Activated naive CD8-positive, alpha-beta T cell treated with anti-CD3 and anti-CD28 coated beads, Interleukin-2, amount 10 ng/mL, durations not matched to agents 7 days and 5 days (primary cell): ENCODE measurements at regions not wholly inside any gene's neighbourhood (a gene's known extent, or its start where the extent isn't known, plus 50 kb on each side); places are given as distances from the start of the nearest gene placed in this dataset.
A peak's percentile ranks its signal among the peaks of the same experiment; 100 is the strongest.

Experiments used
- ATAC-seq: fragments of 150-1000 bp; cut with Tn5 transposase; one replicate; pipeline ENCODE4 v1.10.0; 2021; ENCODE audit warnings: low read depth, moderate library complexity
- POLR2A ChIA-PET: fragments of 350-600 bp; sonication (Branson Sonifier 250); formaldehyde crosslinking; loops from one replicate; lab custom pipeline; 2021; ENCODE audit warnings: antibody characterized with exemption; lab: Charles Lee
- DNase-seq: peaks from one replicate; pipeline ENCODE4 v3.0.0; 2021
- H3K27ac Mint-ChIP-seq: one replicate; pipeline ENCODE4 v1.8.0; 2022; ENCODE audit warnings: mild to moderate bottlenecking, mixed read lengths
- H3K27me3 Mint-ChIP-seq: one replicate; pipeline ENCODE4 v1.8.0; 2022; ENCODE audit warnings: mild to moderate bottlenecking, moderate library complexity, mixed read lengths
- H3K36me3 Mint-ChIP-seq: one replicate; pipeline ENCODE4 v1.8.0; 2021; ENCODE audit warnings: mild to moderate bottlenecking, mixed read lengths
- H3K4me1 Mint-ChIP-seq: one replicate; pipeline ENCODE4 v1.8.0; 2021; ENCODE audit warnings: mixed read lengths
- H3K4me3 Mint-ChIP-seq: one replicate; pipeline ENCODE4 v1.8.0; 2022; ENCODE audit warnings: mild to moderate bottlenecking, moderate library complexity, mixed read lengths
- H3K9me3 Mint-ChIP-seq: one replicate; pipeline ENCODE4 v1.8.0; 2021; ENCODE audit warnings: mixed read lengths

DNA sequence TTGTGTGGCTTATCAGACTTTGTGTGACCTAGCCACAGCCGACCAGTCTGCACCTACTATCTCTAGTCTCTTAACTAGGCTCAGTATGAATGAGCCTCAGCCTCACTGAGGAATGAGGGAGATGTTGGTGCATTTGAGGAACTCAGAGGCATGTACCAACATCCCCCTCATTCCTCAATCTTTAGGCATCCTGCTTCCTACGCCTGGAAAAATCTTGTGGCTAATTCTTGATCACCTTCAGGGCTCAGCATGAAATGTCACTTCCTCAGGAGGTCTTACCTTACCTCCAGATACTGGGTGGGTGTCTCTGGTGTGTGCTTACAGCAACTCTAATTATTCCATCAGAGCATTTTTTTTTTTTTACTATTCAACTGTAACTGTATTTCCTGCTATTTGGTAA, 148.8 kb upstream of the TMCC3 start:
- no peak overlapping the region for H3K27ac Mint-ChIP-seq
- peaks cover 8% of the 10 kb centered on the region for H3K4me1 Mint-ChIP-seq
- ATAC-seq (no peak), DNase-seq (no peak)
- POLR2A ChIA-PET, result no interaction called here
- H3K9me3 Mint-ChIP-seq, result no peaks in the 10 kb centered on the region
- peaks cover 5% of the 10 kb centered on the region for H3K27me3 Mint-ChIP-seq
- H3K36me3 Mint-ChIP-seq, result no peaks in the 10 kb centered on the region
- H3K4me3 Mint-ChIP-seq, result no peak overlapping the region

DNA sequence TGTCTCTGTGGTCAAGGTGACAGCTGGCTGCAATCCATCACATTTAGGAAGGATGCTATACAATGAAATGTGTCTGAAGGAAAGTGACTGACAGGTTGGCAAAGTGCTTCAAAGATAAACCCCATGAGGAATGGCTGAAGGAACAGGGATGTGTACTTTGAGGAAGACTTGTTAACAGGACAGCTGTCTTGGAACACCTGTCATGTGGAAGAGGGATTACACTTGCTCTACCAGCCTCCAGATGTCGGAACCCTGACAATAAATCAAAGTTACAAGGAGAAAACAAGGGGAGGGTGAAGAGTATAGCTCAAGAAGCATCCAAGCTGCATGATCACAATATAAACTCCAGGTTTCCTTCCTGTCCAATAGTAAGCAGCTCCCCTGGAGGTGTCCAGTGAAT, 147.8 kb upstream of the TMCC3 start:
- DNase-seq (no peak), ATAC-seq (no peak)

DNA sequence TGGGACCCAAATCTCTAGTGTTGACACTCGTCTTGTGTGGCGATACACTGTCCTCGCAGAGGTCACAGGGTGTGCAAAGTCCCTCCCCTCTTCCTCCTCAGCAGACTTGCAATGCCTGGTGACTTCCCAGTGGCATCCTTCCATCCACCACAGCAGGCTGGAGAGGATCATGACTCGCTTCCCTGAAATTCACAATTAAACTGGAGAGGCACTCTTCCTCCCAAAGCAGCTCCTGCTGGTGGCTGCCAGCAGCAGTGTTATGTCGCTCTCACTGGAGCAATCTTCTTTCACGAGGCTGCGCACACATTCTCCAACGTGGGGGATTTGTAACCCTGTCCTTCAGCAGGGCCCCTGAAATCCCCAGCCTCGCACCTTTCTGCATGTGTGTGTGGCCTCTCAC, 145.2 kb upstream of the TMCC3 start:
- H3K36me3 Mint-ChIP-seq, result no peaks in the 10 kb centered on the region
- H3K27me3 Mint-ChIP-seq, result peaks cover 5% of the 10 kb centered on the region
- ATAC-seq (no peak), DNase-seq (no peak)
- no peaks in the 10 kb centered on the region for H3K9me3 Mint-ChIP-seq
- H3K4me3 Mint-ChIP-seq, result no peak overlapping the region
- peaks cover 8% of the 10 kb centered on the region for H3K4me1 Mint-ChIP-seq
- H3K27ac Mint-ChIP-seq, result no peak overlapping the region
- POLR2A ChIA-PET, result no interaction called here

More for the DNA sequence above, 147.8 kb upstream of the TMCC3 start:
- H3K4me1 Mint-ChIP-seq, result peaks cover 8% of the 10 kb centered on the region
- no peak overlapping the region for H3K27ac Mint-ChIP-seq
- H3K4me3 Mint-ChIP-seq, result no peak overlapping the region
- POLR2A ChIA-PET, result no interaction called here
- H3K9me3 Mint-ChIP-seq, result no peaks in the 10 kb centered on the region
- no peaks in the 10 kb centered on the region for H3K36me3 Mint-ChIP-seq
- peaks cover 5% of the 10 kb centered on the region for H3K27me3 Mint-ChIP-seq

DNA sequence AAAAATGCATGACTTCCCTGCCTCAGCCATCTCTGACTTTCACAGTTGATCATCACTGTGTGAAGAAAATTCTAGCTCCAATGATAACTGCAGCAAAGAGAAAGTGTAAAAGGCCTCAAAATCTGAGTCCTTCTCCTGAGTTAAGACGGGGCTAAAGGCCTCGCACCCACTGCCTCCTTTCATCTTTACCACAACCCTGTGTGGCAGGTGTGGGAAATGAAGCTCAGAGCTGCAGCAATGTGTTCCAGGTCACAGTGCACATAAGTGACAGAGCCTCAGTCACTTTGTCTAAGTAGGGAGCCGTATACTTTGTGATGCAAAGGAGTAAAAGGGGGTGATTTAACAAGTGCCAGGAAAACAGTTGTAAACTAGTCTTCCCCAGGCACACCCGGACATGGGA, 144.7 kb upstream of the TMCC3 start:
- no peak for DNase-seq
- peaks cover 5% of the 10 kb centered on the region for H3K4me1 Mint-ChIP-seq
- POLR2A ChIA-PET, result no interaction called here
- H3K4me3 Mint-ChIP-seq, result no peak overlapping the region
- H3K27me3 Mint-ChIP-seq, result peaks cover 9% of the 10 kb centered on the region
- H3K9me3 Mint-ChIP-seq, result no peaks in the 10 kb centered on the region
- H3K36me3 Mint-ChIP-seq, result no peaks in the 10 kb centered on the region
- no peak overlapping the region for H3K27ac Mint-ChIP-seq
- ATAC-seq, result peak; percentile 45

DNA sequence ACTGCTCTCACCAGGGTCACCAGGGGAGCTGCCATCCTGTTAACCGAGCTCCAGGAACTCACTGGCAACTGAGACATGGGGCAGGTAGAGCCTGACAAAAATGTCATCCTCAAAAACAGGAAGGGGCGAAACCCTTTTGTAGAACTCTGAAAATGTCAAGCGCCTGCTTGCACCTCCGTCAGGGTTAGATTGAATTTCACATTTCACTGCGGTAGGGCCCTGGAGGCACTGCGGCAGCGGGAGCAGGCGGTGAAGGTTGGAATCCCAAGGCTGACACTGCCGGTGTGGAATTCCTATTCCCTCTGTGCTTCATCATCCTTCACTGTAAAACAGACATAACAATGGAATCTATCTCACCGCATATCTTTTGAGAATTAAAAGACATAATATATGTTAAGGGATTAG, 142.8 kb upstream of the TMCC3 start:
- ATAC-seq (no peak), DNase-seq (no peak)
- Mint-ChIP-seq H3K4me1 (peaks cover 5% of the 10 kb centered on the region), H3K9me3 (no peaks in the 10 kb centered on the region), H3K36me3 (no peaks in the 10 kb centered on the region), H3K4me3 (no peak overlapping the region), H3K27me3 (peaks cover 10% of the 10 kb centered on the region), H3K27ac (no peak overlapping the region)
- POLR2A ChIA-PET, result no interaction called here

DNA sequence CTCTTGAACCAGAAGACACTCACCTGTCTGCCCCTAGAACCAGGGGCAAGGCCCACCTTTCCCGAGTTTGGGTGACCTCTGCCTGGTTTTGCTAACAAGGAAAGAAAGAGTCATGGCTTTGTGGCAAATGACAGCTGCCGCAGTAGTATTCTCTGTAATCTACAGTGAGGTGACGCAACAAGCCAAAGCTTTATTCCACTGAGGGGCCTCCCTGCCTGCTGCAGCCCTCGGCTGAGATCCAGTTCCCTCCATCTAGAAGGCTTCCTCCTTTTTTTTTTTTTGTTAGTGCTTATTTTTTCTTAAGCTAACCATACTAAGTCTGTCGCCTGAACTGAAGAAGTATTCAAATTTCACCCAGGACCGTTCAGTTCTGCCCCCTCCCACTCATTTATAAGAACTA, 142.3 kb upstream of the TMCC3 start:
- Mint-ChIP-seq H3K36me3 (no peaks in the 10 kb centered on the region), H3K27me3 (peaks cover 10% of the 10 kb centered on the region), H3K4me3 (no peak overlapping the region), H3K4me1 (peaks cover 5% of the 10 kb centered on the region), H3K9me3 (no peaks in the 10 kb centered on the region), H3K27ac (no peak overlapping the region)
- DNase-seq, result no peak
- POLR2A ChIA-PET, result no interaction called here
- no peak for ATAC-seq

DNA sequence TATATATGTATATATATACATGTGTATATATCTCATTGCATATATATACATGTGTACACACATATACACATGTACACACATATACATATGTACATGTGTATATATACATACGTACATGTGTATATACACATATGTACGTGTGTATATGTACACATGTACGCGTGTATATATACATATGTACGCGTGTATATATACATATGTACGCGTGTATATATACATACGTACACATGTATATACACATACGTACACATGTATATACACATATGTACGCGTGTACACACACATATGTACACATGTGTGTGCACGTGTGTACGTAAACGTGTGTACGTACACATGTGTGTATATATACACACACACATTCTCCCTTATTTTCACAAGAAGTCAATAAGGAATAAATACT, 141.6 kb upstream of the TMCC3 start:
- Mint-ChIP-seq H3K4me1 (peaks cover 5% of the 10 kb centered on the region), H3K9me3 (no peaks in the 10 kb centered on the region), H3K4me3 (no peak overlapping the region), H3K27me3 (peaks cover 10% of the 10 kb centered on the region), H3K27ac (no peak overlapping the region), H3K36me3 (no peaks in the 10 kb centered on the region)
- no peak for ATAC-seq
- DNase-seq, result no peak
- POLR2A ChIA-PET, result no interaction called here

DNA sequence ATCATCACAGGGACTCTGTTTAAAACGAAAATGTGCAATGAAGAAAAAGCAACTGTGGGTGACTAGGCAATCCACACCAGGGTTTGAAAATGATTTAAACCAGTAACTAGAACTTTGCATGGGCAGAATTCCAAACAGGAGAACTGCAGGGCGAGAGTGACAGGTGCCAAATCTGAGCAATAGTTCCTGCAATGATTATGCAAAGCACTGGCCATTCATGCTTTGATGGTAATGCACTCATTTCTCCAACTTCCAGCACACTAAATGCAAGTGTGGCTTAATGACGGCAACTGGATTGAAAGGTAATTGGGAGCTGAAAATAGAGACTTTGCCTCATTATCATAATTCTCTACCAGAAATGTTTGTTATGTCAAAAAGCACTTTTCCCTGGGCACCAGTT, 140.5 kb upstream of the TMCC3 start:
- DNase-seq, result no peak
- POLR2A ChIA-PET, result no interaction called here
- no peaks in the 10 kb centered on the region for H3K9me3 Mint-ChIP-seq
- ATAC-seq, result no peak
- H3K27ac Mint-ChIP-seq, result no peak overlapping the region
- peaks cover 9% of the 10 kb centered on the region for H3K27me3 Mint-ChIP-seq
- no peaks in the 10 kb centered on the region for H3K36me3 Mint-ChIP-seq
- H3K4me1 Mint-ChIP-seq, result peaks cover 5% of the 10 kb centered on the region
- no peak overlapping the region for H3K4me3 Mint-ChIP-seq

DNA sequence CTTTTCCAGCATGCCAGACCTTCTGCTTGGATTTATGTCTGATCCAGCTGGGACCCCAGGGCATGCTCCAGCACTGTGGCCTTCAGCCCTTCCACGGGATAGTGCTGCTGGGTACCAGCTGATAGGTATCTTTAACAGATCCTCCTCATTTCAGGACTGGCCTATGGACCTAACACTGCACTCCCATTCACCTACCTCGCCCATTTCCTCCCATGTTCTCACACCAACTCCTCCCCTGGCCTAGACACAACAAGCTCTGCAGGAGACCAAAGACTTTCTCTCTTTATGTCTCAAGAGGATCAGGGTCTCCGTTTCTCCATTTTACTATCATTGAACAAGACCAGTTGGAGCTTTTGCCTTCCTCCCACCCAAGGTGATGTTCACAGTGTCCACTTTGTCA, 140.0 kb upstream of the TMCC3 start:
- POLR2A ChIA-PET, result no interaction called here
- Mint-ChIP-seq H3K4me3 (no peak overlapping the region), H3K4me1 (peaks cover 5% of the 10 kb centered on the region), H3K27ac (no peak overlapping the region), H3K27me3 (peaks cover 9% of the 10 kb centered on the region), H3K9me3 (no peaks in the 10 kb centered on the region), H3K36me3 (no peaks in the 10 kb centered on the region)
- DNase-seq, result no peak
- no peak for ATAC-seq

DNA sequence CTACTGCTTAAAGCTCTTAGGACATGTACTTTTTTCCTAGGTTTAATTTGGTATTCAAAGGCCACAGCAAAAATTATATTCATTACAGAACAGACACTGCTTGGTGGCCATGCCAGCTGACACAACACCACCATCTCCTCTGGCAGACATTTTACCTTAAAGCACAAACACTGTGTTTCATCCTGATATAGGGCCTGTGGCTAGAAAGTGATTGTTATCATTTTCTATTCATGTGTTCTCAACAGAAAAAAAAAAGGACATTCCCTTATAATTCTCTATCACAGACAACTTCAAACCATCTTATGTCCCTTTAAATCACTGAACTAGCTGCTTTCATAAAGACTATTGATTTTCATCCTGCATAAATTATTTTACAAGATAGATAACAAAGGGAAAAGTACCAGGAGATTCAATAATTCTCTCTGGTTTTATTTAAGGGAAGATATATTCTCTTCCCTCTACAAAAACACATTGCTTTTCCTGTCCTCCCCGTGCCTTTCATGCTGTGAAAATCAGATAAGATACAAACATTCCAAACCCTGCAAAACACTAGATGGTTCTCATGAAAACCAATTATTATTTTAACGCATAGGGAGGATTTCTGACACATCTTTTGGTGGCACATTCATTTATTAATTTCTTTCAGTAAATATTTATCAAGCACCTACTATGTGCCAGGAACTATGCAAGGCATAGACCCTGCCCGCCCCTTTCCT, 139.3 kb upstream of the TMCC3 start:
- Mint-ChIP-seq H3K9me3 (no peaks in the 10 kb centered on the region), H3K4me3 (no peak overlapping the region), H3K4me1 (peaks cover under 1% of the 10 kb centered on the region), H3K27ac (no peak overlapping the region), H3K27me3 (peaks cover 9% of the 10 kb centered on the region), H3K36me3 (no peaks in the 10 kb centered on the region)
- no peak for DNase-seq
- no peak for ATAC-seq
- POLR2A ChIA-PET, result no interaction called here

DNA sequence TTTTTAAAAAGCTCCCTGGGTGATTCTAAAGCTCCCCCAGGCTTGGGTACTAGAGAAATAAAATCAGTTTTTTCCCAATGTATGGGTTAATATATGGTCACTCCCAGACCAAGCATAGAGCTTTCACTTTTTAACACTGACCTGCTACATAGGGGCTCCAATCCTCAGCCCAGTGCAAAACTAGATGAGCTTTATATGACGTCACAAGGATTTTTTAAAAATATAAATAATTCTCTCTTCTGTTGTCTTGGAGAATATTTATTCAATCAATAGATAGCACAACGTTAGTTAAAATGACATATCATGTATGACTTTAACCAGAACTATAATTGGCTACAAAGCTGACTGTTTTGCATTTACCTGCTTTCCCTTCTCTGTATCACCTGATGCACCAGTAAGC, 137.9 kb upstream of the TMCC3 start:
- POLR2A ChIA-PET, result no interaction called here
- Mint-ChIP-seq H3K4me1 (no peaks in the 10 kb centered on the region), H3K27me3 (peaks cover 13% of the 10 kb centered on the region), H3K27ac (no peak overlapping the region), H3K9me3 (no peaks in the 10 kb centered on the region), H3K36me3 (no peaks in the 10 kb centered on the region), H3K4me3 (no peak overlapping the region)
- DNase-seq (no peak), ATAC-seq (no peak)

DNA sequence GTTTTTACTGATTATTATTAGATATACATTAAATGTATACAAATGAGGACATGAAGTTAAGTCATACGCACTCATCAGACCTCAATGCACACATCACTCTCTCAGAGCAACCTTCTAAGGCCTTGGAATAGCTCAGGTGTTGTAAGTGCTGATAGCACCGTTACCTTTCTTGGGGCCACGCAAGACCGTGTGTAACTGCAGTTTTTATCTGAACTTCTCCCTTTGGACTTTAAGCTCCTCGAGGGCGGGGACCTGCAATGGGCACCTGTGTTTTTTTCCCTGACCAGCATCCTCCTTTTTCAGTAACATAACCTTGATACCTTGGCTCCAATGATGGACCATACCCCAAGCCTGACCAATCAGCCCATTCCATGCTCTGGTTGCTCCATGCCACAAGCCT, 136.5 kb upstream of the TMCC3 start:
- H3K27ac Mint-ChIP-seq, result no peak overlapping the region
- POLR2A ChIA-PET, result no interaction called here

DNA sequence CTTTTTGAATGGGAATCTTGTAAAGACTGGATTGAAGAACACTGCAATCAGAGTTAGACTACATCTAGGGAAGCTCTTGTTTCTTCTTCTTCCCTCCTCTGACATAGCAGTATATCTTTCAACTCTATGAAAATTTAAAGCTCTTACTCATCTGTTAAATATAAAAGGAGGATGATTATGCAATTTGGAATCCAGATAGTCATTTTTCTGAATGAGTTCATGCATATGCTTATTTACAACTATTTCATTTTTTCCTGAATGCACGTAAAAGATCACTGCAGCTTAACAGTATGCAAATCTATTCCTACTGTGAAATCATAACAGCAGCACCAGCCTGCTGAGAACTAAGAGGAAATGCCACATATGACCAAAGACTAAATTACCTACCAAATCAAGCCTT, 133.5 kb upstream of the TMCC3 start:
- H3K4me1 Mint-ChIP-seq, result no peaks in the 10 kb centered on the region
- H3K27ac Mint-ChIP-seq, result no peak overlapping the region
- ATAC-seq (no peak), DNase-seq (no peak)
- H3K4me3 Mint-ChIP-seq, result no peak overlapping the region
- POLR2A ChIA-PET, result no interaction called here
- H3K36me3 Mint-ChIP-seq, result no peaks in the 10 kb centered on the region
- H3K27me3 Mint-ChIP-seq, result peaks cover 18% of the 10 kb centered on the region
- no peaks in the 10 kb centered on the region for H3K9me3 Mint-ChIP-seq

More for the DNA sequence above, 136.5 kb upstream of the TMCC3 start:
- H3K4me1 Mint-ChIP-seq, result no peaks in the 10 kb centered on the region
- no peak overlapping the region for H3K4me3 Mint-ChIP-seq
- DNase-seq (no peak), ATAC-seq (no peak)
- no peaks in the 10 kb centered on the region for H3K36me3 Mint-ChIP-seq
- peaks cover 22% of the 10 kb centered on the region for H3K27me3 Mint-ChIP-seq
- no peaks in the 10 kb centered on the region for H3K9me3 Mint-ChIP-seq

DNA sequence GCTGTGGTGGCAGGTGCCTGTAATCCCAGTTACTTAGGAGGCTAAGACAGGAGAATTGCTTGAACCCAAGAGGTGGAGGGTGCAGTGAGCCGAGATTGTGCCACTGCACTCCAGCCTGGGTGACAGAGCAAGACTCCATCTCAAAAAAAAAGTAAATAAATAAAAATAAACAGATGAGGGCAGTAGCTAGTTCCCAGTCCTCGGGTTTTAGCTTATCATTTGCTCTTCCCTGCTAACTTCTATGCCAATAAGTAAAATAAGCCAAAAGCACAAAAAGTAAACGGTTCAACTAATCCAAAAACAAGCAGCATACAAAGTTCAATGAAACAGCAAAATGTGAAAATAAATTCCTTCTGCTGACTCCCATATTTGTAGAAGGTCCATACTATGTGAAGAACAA, 133.0 kb upstream of the TMCC3 start:
- peaks cover 18% of the 10 kb centered on the region for H3K27me3 Mint-ChIP-seq

DNA sequence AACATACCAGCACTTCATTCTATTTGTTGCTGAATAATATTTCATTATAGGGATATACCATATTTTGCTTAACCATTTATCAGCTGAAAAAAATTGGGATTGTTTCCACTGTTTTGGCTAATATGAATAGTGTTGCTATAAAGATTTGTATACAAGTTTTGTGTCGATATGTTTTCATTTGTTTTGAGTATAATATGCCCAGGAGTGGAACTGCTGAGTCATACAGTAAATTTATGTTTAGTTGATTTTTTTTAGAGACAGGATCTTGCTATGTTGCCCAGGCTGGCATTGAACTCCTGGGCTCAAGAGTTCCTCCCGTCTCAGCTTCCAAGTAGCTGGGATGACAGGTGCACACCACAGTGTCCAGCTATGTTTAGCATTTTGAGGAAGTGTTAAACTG, 131.5 kb upstream of the TMCC3 start:
- H3K27ac Mint-ChIP-seq, result no peak overlapping the region
- no peaks in the 10 kb centered on the region for H3K4me1 Mint-ChIP-seq
- H3K36me3 Mint-ChIP-seq, result no peaks in the 10 kb centered on the region
- H3K4me3 Mint-ChIP-seq, result no peak overlapping the region
- no peaks in the 10 kb centered on the region for H3K9me3 Mint-ChIP-seq
- peaks cover 24% of the 10 kb centered on the region for H3K27me3 Mint-ChIP-seq
- DNase-seq (no peak), ATAC-seq (no peak)
- POLR2A ChIA-PET, result no interaction called here

More for the DNA sequence above, 133.0 kb upstream of the TMCC3 start:
- Mint-ChIP-seq H3K4me3 (no peak overlapping the region), H3K36me3 (no peaks in the 10 kb centered on the region), H3K4me1 (no peaks in the 10 kb centered on the region), H3K27ac (no peak overlapping the region), H3K9me3 (no peaks in the 10 kb centered on the region)
- ATAC-seq (no peak), DNase-seq (no peak)
- POLR2A ChIA-PET, result no interaction called here
